ENCODE measurements at regions not wholly inside any gene's neighbourhood (a gene's known extent, or its start where the extent isn't known, plus 50 kb on each side); places are given as distances from the start of the nearest gene placed in this dataset.

GRCh38 chr7:156234192-156234591 lies 406.4 kb upstream of the RNF32 start:
- H3K27me3 ChIP-seq = no peaks in the 10 kb centered on the region
- intact Hi-C loops (cut with DNase I) = no loop called here
- no peak for DNase-seq (ENCODE audit: low spot score in 2 of 2)
- H3K4me1 ChIP-seq = no peaks in the 10 kb centered on the region
- no peak overlapping the region for H3K27ac ChIP-seq
- H3K4me3 ChIP-seq = no peak overlapping the region
- no peaks in the 10 kb centered on the region for H3K9me3 ChIP-seq
- H3K36me3 ChIP-seq = no peaks in the 10 kb centered on the region
- TF ChIP-seq CTCF (IDR thresholded peaks at IDR 0.05) = no peak

GRCh38 chr7:156232931-156233705 lies 407.5 kb upstream of the RNF32 start:
- no peak for DNase-seq (ENCODE audit: low spot score in 2 of 2)
- H3K36me3 ChIP-seq = no peaks in the 10 kb centered on the region
- H3K27me3 ChIP-seq = no peaks in the 10 kb centered on the region
- no peaks in the 10 kb centered on the region for H3K4me1 ChIP-seq
- H3K4me3 ChIP-seq = no peak overlapping the region
- intact Hi-C loops (cut with DNase I) = no loop called here
- no peak for TF ChIP-seq CTCF (IDR thresholded peaks at IDR 0.05)
- no peak overlapping the region for H3K27ac ChIP-seq
- no peaks in the 10 kb centered on the region for H3K9me3 ChIP-seq

- no peak for DNase-seq (ENCODE audit: low spot score in 2 of 2)
Observed at GRCh38 chr7:156230576-156230975, 410.0 kb upstream of the RNF32 start.

GRCh38 chr7:156224833-156225225 lies 412.6 kb upstream of the SHH start:
- H3K27ac ChIP-seq = no peak overlapping the region
- H3K4me1 ChIP-seq = no peaks in the 10 kb centered on the region
- peak in 1 of 2 donors; percentile 27 for DNase-seq (ENCODE audit: low spot score in 2 of 2)
- no peak for TF ChIP-seq CTCF (IDR thresholded peaks at IDR 0.05)
- intact Hi-C loops (cut with DNase I) = no loop called here
- H3K9me3 ChIP-seq = no peaks in the 10 kb centered on the region
- H3K4me3 ChIP-seq = no peak overlapping the region
- H3K36me3 ChIP-seq = no peaks in the 10 kb centered on the region
- no peaks in the 10 kb centered on the region for H3K27me3 ChIP-seq

More at GRCh38 chr7:156230576-156230975, 410.0 kb upstream of the RNF32 start:
- no peak overlapping the region for H3K27ac ChIP-seq
- no peaks in the 10 kb centered on the region for H3K27me3 ChIP-seq
- H3K9me3 ChIP-seq = no peaks in the 10 kb centered on the region
- no peaks in the 10 kb centered on the region for H3K4me1 ChIP-seq
- no peak overlapping the region for H3K4me3 ChIP-seq
- TF ChIP-seq CTCF (IDR thresholded peaks at IDR 0.05) = no peak
- H3K36me3 ChIP-seq = no peaks in the 10 kb centered on the region
- intact Hi-C loops (cut with DNase I) = no loop called here

GRCh38 chr7:156223935-156224832 lies 411.9 kb upstream of the SHH start:
- H3K27ac ChIP-seq = no peak overlapping the region
- intact Hi-C loops (cut with DNase I) = no loop called here
- H3K27me3 ChIP-seq = no peaks in the 10 kb centered on the region
- no peaks in the 10 kb centered on the region for H3K36me3 ChIP-seq
- H3K9me3 ChIP-seq = no peaks in the 10 kb centered on the region
- TF ChIP-seq CTCF (IDR thresholded peaks at IDR 0.05) = no peak
- DNase-seq (ENCODE audit: low spot score in 2 of 2) = peak in 1 of 2 donors; percentile 37
- no peak overlapping the region for H3K4me3 ChIP-seq
- no peaks in the 10 kb centered on the region for H3K4me1 ChIP-seq
